ENCODE measurements at regions not wholly inside any gene's neighbourhood (a gene's known extent, or its start where the extent isn't known, plus 50 kb on each side); places are given as distances from the start of the nearest gene placed in this dataset.

- Mint-ChIP-seq H3K36me3 (ENCODE audit: low read depth) (no peaks in the 10 kb centered on the region), H3K4me1 (no peaks in the 10 kb centered on the region), H3K9me3 (no peaks in the 10 kb centered on the region), H3K27ac (ENCODE audit: unreplicated experiment) (no peak overlapping the region), H3K4me3 (no peak overlapping the region), H3K27me3 (ENCODE audit: low read depth) (no peaks in the 10 kb centered on the region)
- no peak for DNase-seq (ENCODE audit: low read depth, low spot score)
- TF ChIP-seq, protein P1, sequence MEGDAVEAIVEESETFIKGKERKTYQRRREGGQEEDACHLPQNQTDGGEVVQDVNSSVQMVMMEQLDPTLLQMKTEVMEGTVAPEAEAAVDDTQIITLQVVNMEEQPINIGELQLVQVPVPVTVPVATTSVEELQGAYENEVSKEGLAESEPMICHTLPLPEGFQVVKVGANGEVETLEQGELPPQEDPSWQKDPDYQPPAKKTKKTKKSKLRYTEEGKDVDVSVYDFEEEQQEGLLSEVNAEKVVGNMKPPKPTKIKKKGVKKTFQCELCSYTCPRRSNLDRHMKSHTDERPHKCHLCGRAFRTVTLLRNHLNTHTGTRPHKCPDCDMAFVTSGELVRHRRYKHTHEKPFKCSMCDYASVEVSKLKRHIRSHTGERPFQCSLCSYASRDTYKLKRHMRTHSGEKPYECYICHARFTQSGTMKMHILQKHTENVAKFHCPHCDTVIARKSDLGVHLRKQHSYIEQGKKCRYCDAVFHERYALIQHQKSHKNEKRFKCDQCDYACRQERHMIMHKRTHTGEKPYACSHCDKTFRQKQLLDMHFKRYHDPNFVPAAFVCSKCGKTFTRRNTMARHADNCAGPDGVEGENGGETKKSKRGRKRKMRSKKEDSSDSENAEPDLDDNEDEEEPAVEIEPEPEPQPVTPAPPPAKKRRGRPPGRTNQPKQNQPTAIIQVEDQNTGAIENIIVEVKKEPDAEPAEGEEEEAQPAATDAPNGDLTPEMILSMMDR (conservative IDR thresholded peaks at IDR 0.05): no peak
Measured at GRCh38 chr5:24407466-24407865, 237.3 kb downstream of the CDH10 start.

DNA sequence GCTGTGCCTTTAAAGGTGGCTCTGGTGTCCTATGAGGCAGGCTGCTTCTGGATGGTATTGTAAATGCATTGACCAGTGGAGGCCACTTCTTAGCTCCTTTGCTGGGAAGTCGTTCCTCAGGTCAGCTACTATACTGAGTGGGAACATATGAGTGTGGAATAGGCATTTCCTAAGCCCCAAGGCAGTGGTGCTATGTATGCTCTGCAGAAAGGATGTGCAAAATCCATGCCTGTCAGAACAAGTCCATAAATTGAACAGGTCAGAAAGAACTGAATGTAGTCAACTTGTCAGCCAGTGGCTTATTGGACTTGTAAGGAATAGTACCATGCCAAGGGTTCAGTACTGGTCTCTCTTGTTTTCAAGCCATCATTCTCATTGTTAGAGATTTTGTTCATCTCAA lies 216.4 kb downstream of the CDH10 start:
- no peaks in the 10 kb centered on the region for H3K27me3 Mint-ChIP-seq (ENCODE audit: low read depth)
- peaks cover 2% of the 10 kb centered on the region for H3K9me3 Mint-ChIP-seq
- no peaks in the 10 kb centered on the region for H3K36me3 Mint-ChIP-seq (ENCODE audit: low read depth)
- H3K4me1 Mint-ChIP-seq: peaks cover 4% of the 10 kb centered on the region
- no peak overlapping the region for H3K4me3 Mint-ChIP-seq
- no peak overlapping the region for H3K27ac Mint-ChIP-seq (ENCODE audit: unreplicated experiment)
- TF ChIP-seq, protein P1 (conservative IDR thresholded peaks at IDR 0.05): no peak
- no peak for DNase-seq (ENCODE audit: low read depth, low spot score)

DNA sequence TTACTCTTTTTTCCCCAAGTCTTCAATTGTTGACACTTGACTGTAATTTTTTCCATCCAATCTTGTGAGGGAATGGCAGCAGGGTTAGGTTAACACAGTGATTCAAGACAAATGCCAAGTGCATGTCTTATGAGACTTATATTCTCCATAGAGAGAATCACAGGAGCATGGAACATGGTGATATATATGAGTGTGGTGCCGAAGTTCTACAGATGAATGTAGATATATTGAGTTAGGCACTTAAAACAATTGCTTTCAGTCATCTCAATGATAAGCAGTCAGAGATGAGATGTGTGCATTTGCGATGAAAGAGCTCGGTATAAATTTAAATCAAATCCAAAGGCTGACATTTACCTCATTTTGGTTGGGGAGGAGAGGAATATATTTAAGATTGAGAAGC lies 211.2 kb downstream of the CDH10 start:
- H3K4me1 Mint-ChIP-seq: no peaks in the 10 kb centered on the region
- TF ChIP-seq, protein P1 (conservative IDR thresholded peaks at IDR 0.05): no peak
- no peaks in the 10 kb centered on the region for H3K27me3 Mint-ChIP-seq (ENCODE audit: low read depth)
- peaks cover 2% of the 10 kb centered on the region for H3K9me3 Mint-ChIP-seq
- no peak overlapping the region for H3K4me3 Mint-ChIP-seq
- no peak for DNase-seq (ENCODE audit: low read depth, low spot score)
- no peaks in the 10 kb centered on the region for H3K36me3 Mint-ChIP-seq (ENCODE audit: low read depth)
- no peak overlapping the region for H3K27ac Mint-ChIP-seq (ENCODE audit: unreplicated experiment)

All from neural crest cell (in vitro differentiated cells).